Endothelial cell of umbilical vein (primary cell): ENCODE measurements at regions not wholly inside any gene's neighbourhood (a gene's known extent, or its start where the extent isn't known, plus 50 kb on each side); places are given as distances from the start of the nearest gene placed in this dataset.

ENCODE experiments used
- BruUV-seq: library from RNA; stranded (reverse); fragments of 400-500 nt; replicated peaks from 2 replicates; lab custom pipeline; 2021; lab: Mats Ljungman, UMichigan
- CTCF ChIA-PET: fragments of 300-600, 350-600 bp; sonication (Branson Sonifier 250); formaldehyde crosslinking; loops from one replicate; lab custom pipeline; 2021; ENCODE audit warnings: antibody characterized with exemption, inconsistent platforms; lab: Charles Lee
- POLR2A ChIA-PET: fragments of 300-600, 350-600 bp; sonication (Branson Sonifier 250); formaldehyde crosslinking; loops from one replicate; lab custom pipeline; 2021; ENCODE audit warnings: antibody characterized with exemption, inconsistent platforms; lab: Charles Lee
- DNase-seq: peaks from one replicate; pipeline ENCODE4 v3.0.0-alpha.2; 2011; ENCODE audit warnings: low read depth, low spot score
- FAIRE-seq: peaks from 2 replicates; lab custom pipeline; 2011; peaks lifted over from hg19 to GRCh38; lab: Jason Lieb, UNC
- H2AFZ ChIP-seq: 2 replicates; pipeline ENCODE4 v1.6.0; 2012; ENCODE audit warnings: low read depth, low read length, control low read depth, inconsistent platforms
- H3K27ac ChIP-seq: 2 replicates; pipeline ENCODE4 v1.5.1; 2011; ENCODE audit warnings: low read depth, mild to moderate bottlenecking, control low read depth, low read length, moderate library complexity; ENCODE audit not compliant: insufficient read depth
- H3K27me3 ChIP-seq, 2 experiments: 2 replicates each; pipeline versions ENCODE4 v1.6.0 to v1.6.1; 2011; ENCODE audit warnings: low read length in 2 of 2, mixed read lengths in 1 of 2; ENCODE audit not compliant: control insufficient read depth in 2 of 2, insufficient read depth in 2 of 2
- H3K36me3 ChIP-seq, 2 experiments: 2 replicates in 1 of 2; 3 replicates in 1 of 2; pipeline ENCODE4 v1.5.1; 2011; ENCODE audit warnings: low read length in 2 of 2, mild to moderate bottlenecking in 1 of 2, moderate library complexity in 1 of 2; ENCODE audit not compliant: control insufficient read depth in 2 of 2, insufficient read depth in 2 of 2; ENCODE audit errors: extremely low read depth in 1 of 2
- H3K4me1 ChIP-seq: 3 replicates; pipeline ENCODE4 v1.5.1; 2011; ENCODE audit warnings: mild to moderate bottlenecking, low read length; ENCODE audit not compliant: control insufficient read depth, insufficient read depth; ENCODE audit errors: extremely low read depth
- H3K4me2 ChIP-seq: 2 replicates; pipeline ENCODE4 v1.6.1; 2011; ENCODE audit warnings: low read length, control low read depth, mixed read lengths; ENCODE audit not compliant: insufficient read depth
- H3K4me3 ChIP-seq, 3 experiments: fragments of 200-600 bp in 1 of 3; sonication (generic), shearing (Covaris generic) in 1 of 3; replicated peaks in 1 of 3; 2 replicates each; pipeline ENCODE4 v1.5.1; 2011 to 2016; ENCODE audit warnings: control low read depth in 3 of 3, low read length in 3 of 3, mild to moderate bottlenecking in 2 of 3, inconsistent platforms in 1 of 3, low read depth in 1 of 3, moderate library complexity in 1 of 3; ENCODE audit not compliant: insufficient read depth in 1 of 3
- H3K79me2 ChIP-seq: 2 replicates; pipeline ENCODE4 v1.6.0; 2012; ENCODE audit warnings: low read length, inconsistent platforms; ENCODE audit not compliant: control insufficient read depth, insufficient read depth
- H3K9ac ChIP-seq: replicated peaks from 2 replicates; pipeline ENCODE3; 2011; ENCODE audit warnings: low read length, control low read depth; ENCODE audit not compliant: insufficient read depth; ENCODE audit errors: extremely low read depth
- H3K9me1 ChIP-seq: replicated peaks from 3 replicates; pipeline ENCODE4 v1.6.0; 2011; ENCODE audit warnings: mild to moderate bottlenecking, low read length; ENCODE audit not compliant: control insufficient read depth, insufficient read depth; ENCODE audit errors: extremely low read depth
- H3K9me3 ChIP-seq: replicated peaks from 2 replicates; pipeline ENCODE4 v1.5.1; 2012; ENCODE audit warnings: low read length, inconsistent platforms; ENCODE audit not compliant: control insufficient read depth, insufficient read depth
- H4K20me1 ChIP-seq: replicated peaks from 2 replicates; pipeline ENCODE3; 2011; ENCODE audit warnings: mild to moderate bottlenecking, low read length; ENCODE audit not compliant: control insufficient read depth, insufficient read depth; ENCODE audit errors: extremely low read depth
- EZH2 ChIP-seq: IDR thresholded peaks from 2 replicates; pipeline ENCODE4 v1.6.1; 2012; ENCODE audit warnings: borderline replicate concordance, low read depth, mild to moderate bottlenecking, moderate library complexity, low read length, inconsistent platforms; ENCODE audit not compliant: severe bottlenecking
- FOS ChIP-seq: IDR thresholded peaks from 2 replicates; pipeline ENCODE4 v1.6.1; 2011; ENCODE audit warnings: mild to moderate bottlenecking, low read length, moderate library complexity, borderline replicate concordance; ENCODE audit not compliant: insufficient read depth
- GATA2 ChIP-seq: IDR thresholded peaks from 2 replicates; pipeline ENCODE4 v1.7.0; 2011; ENCODE audit warnings: low read depth, mild to moderate bottlenecking, moderate library complexity, mixed read lengths, low read length; ENCODE audit not compliant: insufficient read length, insufficient read depth
- JUN ChIP-seq: IDR thresholded peaks from 2 replicates; pipeline ENCODE4 v1.6.1; 2011; ENCODE audit warnings: borderline replicate concordance, low read depth; ENCODE audit not compliant: insufficient read length, insufficient read depth
- MYC ChIP-seq: IDR thresholded peaks from one replicate; pipeline ENCODE4 v1.6.1; 2011; ENCODE audit warnings: mild to moderate bottlenecking, low read depth, low read length
- POLR2A ChIP-seq: IDR thresholded peaks from 2 replicates; pipeline ENCODE4 v1.6.1; 2012; ENCODE audit warnings: low read depth, mild to moderate bottlenecking, control low read depth, low read length
- POLR2AphosphoS5 ChIP-seq: IDR thresholded peaks from 2 replicates; pipeline ENCODE4 v1.6.1; 2012; ENCODE audit warnings: low read depth, mild to moderate bottlenecking, control low read depth, low read length, moderate library complexity; ENCODE audit not compliant: insufficient read depth
- dilution Hi-C: fragments of 300-500 bp; cut with MboI; formaldehyde crosslinking; loops from one replicate; pipeline ENCODE4 v1.15.0; 2019; ENCODE audit warnings: low sequenced_read_pairs; ENCODE audit not compliant: extremely low pct_ligation_motif_present
- intact Hi-C: fragments of 100-400 bp; cut with micrococcal nuclease; formaldehyde crosslinking; loops from one replicate; pipeline ENCODE4 v1.10.0; 2022
- TF ChIP-seq, protein P1 (sequence below): IDR thresholded peaks from 2 replicates; pipeline ENCODE4 v1.6.1; 2011; ENCODE audit not compliant: insufficient read depth, insufficient read length
- TF ChIP-seq, protein P2 (sequence below), 2 donors: IDR thresholded peaks; 1 replicate in 1 of 2; 2 replicates in 1 of 2; pipeline ENCODE4 v1.5.1; 2011; ENCODE audit warnings: low read length in 2 of 2, mild to moderate bottlenecking in 2 of 2, moderate library complexity in 2 of 2, control low read depth in 1 of 2, inconsistent platforms in 1 of 2, low read depth in 1 of 2; ENCODE audit not compliant: insufficient read depth in 1 of 2; ENCODE audit errors: extremely low read depth in 1 of 2

DNA sequence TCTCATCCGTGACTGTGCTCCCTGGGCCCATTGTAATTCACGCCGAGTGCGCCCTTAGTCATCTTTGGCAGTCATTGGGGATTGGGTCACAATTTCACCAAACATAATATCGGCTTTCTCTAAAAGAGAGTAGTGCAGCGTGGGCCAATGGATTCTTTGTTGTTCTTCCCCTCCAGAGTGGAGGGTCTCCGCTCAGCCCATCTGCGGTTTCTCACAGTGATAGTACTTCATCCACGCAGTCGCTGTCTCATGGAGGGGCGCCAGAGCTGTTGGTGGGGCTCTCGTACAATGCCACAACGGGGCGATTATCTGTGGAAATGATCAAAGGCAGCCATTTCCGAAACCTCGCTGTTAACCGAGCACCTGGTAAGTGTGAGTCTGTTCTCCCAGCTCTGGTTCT is 321.8 kb downstream of the SNAPC1 start:
- no peak overlapping the region for H2AFZ ChIP-seq
- H3K4me3 ChIP-seq: no peak overlapping the region
- intact Hi-C loops: no loop called here
- FAIRE-seq (no peak), DNase-seq (no peak)
- CTCF ChIA-PET: interaction anchor here (1.0 kb wide), 1 partner anchor 89 kb away, joined by 4 read pairs; no protein-coding TSS in a partner anchor
- POLR2A ChIA-PET: no interaction called here
- H4K20me1 ChIP-seq: no peaks in the 10 kb centered on the region
- H3K4me2 ChIP-seq: no peak overlapping the region
- no peak overlapping the region for H3K9ac ChIP-seq
- no peaks in the 10 kb centered on the region for H3K9me1 ChIP-seq
- no TSS peak for BruUV-seq
- H3K27ac ChIP-seq: no peak overlapping the region
- dilution Hi-C loops: no loop called here
- no peaks in the 10 kb centered on the region for H3K9me3 ChIP-seq
- no peaks in the 10 kb centered on the region for H3K36me3 ChIP-seq
- H3K27me3 ChIP-seq: peaks cover 0 to 2% of the 10 kb centered on the region in 2 experiments
- TF ChIP-seq GATA2 (no peak), FOS (no peak), JUN (no peak), POLR2AphosphoS5 (no peak), EZH2 (no peak), POLR2A (no peak), MYC (no peak)
- TF ChIP-seq, protein P1, sequence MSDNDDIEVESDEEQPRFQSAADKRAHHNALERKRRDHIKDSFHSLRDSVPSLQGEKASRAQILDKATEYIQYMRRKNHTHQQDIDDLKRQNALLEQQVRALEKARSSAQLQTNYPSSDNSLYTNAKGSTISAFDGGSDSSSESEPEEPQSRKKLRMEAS: no peak
- TF ChIP-seq, protein P2, sequence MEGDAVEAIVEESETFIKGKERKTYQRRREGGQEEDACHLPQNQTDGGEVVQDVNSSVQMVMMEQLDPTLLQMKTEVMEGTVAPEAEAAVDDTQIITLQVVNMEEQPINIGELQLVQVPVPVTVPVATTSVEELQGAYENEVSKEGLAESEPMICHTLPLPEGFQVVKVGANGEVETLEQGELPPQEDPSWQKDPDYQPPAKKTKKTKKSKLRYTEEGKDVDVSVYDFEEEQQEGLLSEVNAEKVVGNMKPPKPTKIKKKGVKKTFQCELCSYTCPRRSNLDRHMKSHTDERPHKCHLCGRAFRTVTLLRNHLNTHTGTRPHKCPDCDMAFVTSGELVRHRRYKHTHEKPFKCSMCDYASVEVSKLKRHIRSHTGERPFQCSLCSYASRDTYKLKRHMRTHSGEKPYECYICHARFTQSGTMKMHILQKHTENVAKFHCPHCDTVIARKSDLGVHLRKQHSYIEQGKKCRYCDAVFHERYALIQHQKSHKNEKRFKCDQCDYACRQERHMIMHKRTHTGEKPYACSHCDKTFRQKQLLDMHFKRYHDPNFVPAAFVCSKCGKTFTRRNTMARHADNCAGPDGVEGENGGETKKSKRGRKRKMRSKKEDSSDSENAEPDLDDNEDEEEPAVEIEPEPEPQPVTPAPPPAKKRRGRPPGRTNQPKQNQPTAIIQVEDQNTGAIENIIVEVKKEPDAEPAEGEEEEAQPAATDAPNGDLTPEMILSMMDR (IDR thresholded peaks at IDR 0.05; ENCODE audit: extremely low read depth in 1 of 2, insufficient read depth in 1 of 2, low read depth in 1 of 2, low read length in 2 of 2): no peak
- no peaks in the 10 kb centered on the region for H3K79me2 ChIP-seq
- H3K4me1 ChIP-seq: no peaks in the 10 kb centered on the region
